UCSD-AML1 (cell line): ENCODE measurements at regions not wholly inside any gene's neighbourhood (a gene's known extent, or its start where the extent isn't known, plus 50 kb on each side); places are given as distances from the start of the nearest gene placed in this dataset.

Experiments used
- DNase-seq: peaks from one replicate; lab custom pipeline; 2025; ENCODE audit not compliant: unreplicated experiment; lab: John Stamatoyannopoulos, UW

DNA sequence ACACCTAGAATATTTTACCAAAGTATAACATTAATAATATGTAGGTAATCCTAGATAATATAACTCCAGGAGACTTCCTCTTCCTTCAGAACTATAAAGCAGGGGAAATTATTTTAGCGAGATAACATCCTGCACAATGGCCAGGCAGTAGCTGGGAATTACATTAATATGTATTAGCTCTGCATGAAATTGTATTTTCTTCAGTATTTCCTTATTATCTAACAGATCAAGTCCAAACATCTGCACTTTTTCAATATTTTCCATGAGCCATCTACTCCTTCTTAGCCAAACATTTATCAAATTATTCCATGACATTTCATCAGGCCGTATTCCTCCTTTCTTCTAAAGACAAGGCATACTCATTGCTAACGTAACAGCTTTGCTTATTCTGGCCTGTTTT lies 98.8 kb upstream of the PCDH9 start:
- no peak for DNase-seq

DNA sequence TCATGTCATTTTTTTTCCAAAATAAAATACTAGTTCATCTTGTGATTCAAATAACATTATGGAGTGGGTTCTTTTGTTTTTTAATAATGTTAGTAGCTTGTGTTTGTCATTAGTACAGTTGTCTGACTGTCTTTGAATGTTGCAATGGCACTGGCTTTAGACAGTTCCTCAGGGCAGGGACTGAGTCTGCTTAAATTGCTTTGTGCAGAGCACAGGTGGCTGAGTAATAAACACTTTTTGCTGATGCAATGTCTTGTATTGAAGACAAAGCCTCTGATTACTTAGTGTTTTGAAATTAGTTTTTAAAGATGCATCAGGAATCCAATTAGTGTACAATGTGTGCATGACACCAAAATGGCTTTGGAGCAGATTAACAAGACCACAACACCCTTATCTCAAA lies 88.7 kb upstream of the PCDH9 start:
- DNase-seq: no peak

DNA sequence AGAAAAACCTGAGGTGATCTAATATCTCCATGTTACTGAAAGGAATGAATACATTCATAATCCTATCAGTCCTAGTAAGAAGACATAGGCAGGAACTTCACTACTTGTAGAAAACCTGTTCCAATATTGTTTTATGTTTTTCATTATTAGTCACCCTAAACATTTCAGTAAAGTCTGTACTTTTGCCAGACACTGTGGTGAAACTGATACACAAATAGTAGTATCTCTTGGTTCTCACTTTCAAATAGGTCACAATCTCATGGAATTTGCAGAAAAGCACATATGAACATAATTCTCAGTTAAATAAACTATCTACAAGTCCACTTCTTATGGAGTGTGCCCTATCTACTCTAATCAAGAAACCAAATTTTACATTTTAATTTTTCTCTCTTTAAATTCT lies 88.3 kb upstream of the PCDH9 start:
- DNase-seq: no peak

DNA sequence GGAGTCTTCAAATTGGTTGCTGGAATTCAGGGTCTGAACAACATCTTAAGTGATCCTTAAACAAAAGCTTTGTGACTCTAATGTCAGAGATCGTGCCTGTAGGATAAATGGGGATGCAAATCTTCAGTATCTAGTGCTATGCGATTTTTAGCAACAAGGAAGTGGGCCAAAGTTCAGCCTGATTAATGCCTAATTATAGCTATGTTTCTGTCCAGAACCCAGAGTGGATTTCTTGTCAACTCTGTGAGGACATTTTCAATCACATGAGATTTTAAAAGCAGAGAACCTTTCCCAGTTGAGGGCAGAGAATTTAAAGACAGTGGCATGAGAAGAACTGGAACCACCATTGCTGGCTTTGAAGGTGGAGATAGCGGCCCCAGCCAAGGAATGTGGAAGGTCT lies 84.3 kb upstream of the PCDH9 start:
- DNase-seq: no peak

DNA sequence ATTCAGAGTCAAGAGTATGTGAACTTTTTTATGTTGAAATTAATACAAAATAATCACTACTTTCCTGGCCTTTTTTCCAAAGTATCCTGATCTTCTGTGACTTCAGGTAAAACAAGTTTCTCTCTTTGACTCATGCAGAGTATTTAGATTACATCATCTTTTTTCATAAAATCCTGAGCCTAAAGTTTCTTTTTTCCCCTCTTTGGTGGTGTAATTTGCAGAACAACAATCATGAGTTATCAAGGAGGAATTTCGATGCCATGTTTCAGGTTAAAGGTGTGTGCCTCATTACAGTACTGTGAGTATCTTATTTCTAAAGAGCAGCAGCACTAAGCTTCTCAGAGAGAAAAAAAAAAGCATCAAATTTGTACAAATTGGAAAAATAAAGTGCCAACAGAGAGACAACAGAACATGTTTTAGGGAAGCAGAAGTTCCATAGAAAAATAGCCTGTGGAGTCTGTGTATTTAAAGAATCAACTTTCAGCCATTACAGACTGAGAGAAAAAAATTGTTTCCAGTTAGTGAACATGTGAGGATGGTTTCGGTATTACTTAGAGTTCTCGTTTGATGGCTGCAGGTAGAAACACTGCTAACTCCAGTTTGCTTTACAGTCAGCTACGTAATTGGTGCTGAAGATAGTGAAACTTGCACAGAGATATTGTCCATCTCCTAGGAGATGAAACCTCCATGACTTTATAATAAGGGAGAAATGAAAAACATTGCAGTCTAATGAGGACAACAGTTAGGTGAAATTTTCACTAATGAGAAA lies 78.1 kb upstream of the PCDH9 start:
- DNase-seq: no peak

DNA sequence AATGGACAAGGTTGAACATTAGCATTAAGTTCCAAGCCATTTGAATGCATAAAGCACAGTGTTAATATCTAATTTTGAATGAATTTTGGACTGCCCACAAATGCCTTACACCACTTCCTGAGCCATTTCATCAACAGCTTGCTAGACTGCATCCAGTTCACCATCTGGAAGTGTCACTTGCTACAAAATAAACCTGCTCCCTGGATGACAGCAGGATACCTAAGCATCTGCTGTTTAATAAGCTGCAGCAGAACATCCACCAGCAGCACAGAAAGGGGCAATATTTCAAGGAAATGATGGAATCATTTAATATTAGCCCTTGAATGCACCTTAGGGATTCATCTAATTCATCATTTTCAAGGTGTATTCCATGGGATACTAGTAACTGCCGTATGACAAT lies 76.6 kb upstream of the PCDH9 start:
- DNase-seq: no peak

DNA sequence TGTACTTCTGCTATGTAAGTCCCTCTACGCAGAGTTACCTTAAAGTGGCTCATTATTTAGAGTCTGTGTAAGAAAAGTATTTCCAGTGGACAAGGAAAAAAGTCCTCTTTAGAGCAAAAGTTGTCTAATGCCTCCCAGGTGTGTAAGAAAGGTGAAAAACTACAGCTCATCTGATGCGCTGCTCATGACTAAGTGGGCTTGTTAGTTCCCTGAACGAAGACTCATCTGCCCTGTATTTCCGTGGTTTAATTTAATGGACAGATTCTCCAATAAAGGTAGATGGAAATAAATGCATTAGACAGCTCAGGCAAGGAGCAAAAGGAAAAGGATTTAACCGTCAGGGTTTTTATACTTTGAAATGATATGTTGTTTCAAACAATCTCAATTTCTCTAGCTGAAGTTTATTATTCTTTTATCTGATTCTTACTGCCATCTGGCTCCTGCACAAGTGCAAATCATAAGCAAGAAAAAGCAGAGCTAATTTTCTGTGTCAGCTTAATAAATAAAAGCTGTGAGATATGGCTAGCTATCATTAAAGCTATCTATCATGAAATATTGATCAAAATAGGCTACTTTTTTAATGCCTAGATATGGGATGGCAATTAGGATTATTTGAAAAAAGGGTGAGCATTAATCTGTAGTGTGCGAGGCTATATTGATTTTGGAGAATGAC lies 73.7 kb upstream of the PCDH9 start:
- no peak for DNase-seq

DNA sequence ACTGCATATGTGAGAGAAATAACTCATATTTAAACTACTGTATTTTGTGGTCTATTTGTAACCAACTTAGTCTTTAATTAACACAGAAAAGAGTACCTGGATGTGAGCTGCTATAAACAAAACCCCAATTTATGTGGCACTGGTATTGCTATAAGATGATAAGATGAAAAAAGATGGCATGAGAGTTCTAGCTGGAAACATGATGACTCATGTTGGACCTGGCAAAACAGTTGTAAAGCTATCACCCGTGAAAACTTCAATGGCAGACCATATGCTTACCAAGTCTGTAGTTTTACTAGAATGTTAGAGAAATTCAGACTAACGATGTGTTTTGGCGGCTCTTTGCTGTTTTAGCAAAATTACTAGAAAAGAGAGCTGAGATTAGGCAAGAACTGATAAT lies 69.6 kb upstream of the PCDH9 start:
- DNase-seq: no peak

DNA sequence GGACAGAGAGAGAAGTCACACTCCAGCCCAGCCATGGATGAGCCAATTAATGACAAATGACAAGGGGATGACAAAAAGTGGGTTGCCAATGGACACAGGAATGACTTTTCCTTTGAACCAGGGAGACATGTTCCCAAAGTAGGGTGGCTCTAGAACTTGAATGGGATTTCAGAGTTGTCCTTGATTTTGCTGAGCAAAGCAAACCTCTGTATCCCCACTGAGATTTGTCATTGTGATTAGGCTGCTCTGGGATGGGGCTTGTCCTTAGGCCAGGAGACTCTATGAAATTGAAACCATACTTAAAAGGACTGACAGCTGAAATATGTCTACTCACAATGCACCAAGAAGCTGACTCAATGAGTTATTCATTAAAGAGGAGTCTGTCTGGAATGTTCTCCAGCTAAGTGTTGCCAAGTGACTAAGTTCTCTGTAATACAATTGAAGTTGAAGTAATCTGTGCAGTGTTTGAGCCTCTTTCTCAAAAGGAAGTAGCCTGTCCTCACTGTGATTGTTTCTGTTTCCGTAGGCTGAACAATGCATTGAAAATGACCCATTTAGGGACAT lies 69.0 kb upstream of the PCDH9 start:
- no peak for DNase-seq

DNA sequence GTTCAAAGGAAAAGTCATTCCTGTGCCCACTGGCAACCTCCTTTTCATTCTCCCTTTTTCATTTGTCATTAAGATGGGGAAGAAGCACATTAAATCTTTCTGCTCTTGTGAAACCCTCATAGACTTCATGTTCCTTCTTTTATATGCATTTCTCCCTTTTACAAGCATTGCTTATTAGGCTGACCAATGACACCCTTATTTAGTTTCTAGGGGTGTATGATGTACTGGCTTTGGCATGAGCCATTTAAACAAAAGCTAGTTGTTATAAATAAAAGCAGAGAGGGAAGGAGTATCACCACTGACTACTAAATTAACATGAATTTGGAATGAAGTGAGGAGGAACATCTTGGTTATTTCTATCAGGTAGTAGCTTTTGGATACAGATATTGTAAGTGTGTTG lies 68.2 kb upstream of the PCDH9 start:
- no peak for DNase-seq

DNA sequence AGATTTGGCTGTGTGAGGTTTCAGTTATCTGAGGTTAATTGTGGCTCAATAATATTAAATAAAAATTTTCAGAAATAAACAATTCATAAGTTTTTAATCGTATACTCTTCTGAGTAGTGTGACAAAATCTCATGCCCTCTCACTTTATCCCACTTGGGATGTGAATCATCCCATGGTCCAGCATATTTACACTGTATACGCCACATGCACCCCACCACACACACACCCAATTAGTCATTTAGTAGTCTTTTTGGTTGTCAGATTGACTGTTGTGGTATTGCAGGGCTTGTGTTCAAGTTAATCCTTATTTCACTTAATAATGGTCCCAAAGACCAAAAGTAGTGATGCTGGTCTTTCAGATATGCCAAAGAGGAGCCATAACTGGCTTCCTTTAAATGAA lies 66.4 kb upstream of the PCDH9 start:
- no peak for DNase-seq

DNA sequence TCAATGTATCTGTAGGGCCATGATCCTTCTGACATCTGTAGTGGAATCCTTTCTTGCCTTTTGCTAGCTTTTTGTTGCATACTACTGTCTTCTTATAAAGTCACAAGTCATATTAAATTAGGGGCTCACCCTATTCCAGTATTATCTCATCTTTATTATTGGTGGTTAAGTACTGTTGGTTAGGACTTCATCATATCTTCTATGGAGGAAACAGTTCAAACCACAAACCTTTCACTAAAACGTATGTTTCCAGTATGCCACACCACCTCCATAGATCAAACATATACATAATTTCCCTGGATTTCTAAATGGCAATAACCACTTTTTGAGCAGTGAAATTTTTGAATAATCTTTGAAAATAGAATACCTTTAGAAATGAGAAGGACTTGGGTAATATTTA lies 62.8 kb upstream of the PCDH9 start:
- no peak for DNase-seq

DNA sequence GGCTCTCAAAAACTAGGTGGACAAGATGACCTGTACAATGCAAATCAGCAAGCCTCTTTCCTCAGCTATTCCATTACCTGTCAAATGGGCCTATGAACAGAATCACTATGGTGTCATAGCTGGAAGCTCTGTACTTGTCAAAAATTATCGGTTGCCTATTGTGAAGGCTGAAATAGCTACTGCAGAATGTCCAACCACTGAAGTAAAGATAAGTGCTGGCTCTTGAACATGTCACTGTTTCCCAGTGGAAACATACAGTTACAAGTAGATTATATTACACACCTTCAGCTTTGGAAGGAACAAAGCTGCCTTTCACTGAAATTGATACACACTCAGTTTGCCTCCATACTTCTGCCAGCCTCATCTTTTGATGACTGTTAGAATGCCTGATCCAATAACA lies 55.5 kb upstream of the PCDH9 start:
- DNase-seq: no peak

DNA sequence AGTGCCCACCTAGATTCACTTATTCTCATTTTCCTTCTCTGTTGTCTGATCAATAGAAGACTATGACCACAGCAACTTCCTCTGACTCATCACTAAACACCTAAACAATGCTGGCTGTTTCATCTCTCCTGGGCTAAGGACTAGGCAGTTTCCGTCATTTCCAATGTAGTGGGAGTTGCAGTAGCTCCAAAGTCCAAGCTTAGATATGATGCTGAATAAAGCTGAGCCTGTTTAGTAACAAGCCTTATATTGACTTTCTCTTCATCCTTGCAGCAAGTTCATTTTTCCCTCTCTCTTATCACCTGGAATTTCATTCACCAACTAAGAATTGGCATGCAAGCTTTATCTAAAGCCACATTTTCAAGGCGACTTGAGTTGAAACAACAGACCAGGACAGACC lies 53.5 kb upstream of the PCDH9 start:
- no peak for DNase-seq

DNA sequence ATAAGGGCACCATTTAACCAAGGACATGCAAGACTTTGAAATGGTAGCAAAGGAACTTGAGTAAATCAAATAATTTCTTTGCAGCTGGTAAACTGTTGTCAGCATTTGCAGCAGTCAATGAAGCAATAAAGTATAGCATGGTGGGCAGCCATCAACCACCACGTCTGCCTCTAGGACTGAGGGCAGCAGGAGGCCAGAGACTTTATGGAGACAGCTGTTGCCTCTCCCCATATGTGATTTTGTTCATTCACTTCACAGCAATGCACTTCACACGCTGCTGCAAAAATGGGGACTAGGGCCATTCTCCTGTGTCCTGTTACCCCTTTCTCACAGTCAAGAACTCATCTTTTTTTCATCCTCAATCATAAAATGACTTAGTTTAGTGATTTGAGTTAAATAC lies 51.3 kb upstream of the PCDH9 start:
- peak; percentile 3 for DNase-seq
